ENCODE measurements at regions not wholly inside any gene's neighbourhood (a gene's known extent, or its start where the extent isn't known, plus 50 kb on each side); places are given as distances from the start of the nearest gene placed in this dataset.

DNA sequence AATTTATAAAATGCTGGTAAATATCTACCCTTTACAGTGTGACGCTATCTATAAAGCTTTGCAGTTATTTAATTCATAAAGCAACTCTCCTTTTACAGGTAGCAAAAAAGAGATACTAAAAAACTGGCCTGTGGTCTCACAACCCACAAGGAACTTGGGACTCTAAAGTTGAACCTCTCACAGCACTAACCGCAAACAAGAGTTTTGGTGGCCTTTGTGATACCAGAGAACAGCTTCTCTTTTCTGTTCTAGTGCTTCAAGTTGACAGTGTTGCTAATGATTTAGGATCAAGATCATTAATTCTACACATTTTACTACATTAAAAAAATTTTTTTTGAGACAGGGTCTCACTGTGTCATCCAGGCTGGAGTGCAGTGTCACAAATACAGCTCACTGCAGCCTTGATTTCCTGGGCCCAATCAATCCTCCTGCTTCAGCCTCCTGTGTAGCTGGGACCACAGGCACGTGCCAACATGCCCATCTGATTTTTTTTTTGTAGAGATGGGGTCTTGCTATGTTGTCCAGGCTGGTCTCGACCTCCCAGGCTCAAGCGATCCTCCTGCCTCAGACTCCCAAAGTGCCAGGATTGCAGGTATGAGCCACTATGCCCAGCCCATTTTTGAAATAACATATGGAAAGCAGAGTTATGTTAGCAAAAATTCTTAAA is 56.0 kb upstream of the ST8SIA6 start:
- TF ChIP-seq, protein P1, sequence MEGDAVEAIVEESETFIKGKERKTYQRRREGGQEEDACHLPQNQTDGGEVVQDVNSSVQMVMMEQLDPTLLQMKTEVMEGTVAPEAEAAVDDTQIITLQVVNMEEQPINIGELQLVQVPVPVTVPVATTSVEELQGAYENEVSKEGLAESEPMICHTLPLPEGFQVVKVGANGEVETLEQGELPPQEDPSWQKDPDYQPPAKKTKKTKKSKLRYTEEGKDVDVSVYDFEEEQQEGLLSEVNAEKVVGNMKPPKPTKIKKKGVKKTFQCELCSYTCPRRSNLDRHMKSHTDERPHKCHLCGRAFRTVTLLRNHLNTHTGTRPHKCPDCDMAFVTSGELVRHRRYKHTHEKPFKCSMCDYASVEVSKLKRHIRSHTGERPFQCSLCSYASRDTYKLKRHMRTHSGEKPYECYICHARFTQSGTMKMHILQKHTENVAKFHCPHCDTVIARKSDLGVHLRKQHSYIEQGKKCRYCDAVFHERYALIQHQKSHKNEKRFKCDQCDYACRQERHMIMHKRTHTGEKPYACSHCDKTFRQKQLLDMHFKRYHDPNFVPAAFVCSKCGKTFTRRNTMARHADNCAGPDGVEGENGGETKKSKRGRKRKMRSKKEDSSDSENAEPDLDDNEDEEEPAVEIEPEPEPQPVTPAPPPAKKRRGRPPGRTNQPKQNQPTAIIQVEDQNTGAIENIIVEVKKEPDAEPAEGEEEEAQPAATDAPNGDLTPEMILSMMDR (conservative IDR thresholded peaks at IDR 0.05; ENCODE audit: low read length) = no peak
- TF ChIP-seq EZH2phosphoT487 (IDR thresholded peaks at IDR 0.05; ENCODE audit: borderline replicate concordance, low read depth, low read length) = no peak
